HG02642 (cell line): ENCODE measurements at regions not wholly inside any gene's neighbourhood (a gene's known extent, or its start where the extent isn't known, plus 50 kb on each side); places are given as distances from the start of the nearest gene placed in this dataset.

Experiments used
- ATAC-seq: cut with Tn5 transposase; IDR thresholded peaks from one replicate; pipeline ENCODE4 v1.9.1; 2021; ENCODE audit warnings: mild to moderate bottlenecking; ENCODE audit not compliant: unreplicated experiment, poor library complexity

DNA sequence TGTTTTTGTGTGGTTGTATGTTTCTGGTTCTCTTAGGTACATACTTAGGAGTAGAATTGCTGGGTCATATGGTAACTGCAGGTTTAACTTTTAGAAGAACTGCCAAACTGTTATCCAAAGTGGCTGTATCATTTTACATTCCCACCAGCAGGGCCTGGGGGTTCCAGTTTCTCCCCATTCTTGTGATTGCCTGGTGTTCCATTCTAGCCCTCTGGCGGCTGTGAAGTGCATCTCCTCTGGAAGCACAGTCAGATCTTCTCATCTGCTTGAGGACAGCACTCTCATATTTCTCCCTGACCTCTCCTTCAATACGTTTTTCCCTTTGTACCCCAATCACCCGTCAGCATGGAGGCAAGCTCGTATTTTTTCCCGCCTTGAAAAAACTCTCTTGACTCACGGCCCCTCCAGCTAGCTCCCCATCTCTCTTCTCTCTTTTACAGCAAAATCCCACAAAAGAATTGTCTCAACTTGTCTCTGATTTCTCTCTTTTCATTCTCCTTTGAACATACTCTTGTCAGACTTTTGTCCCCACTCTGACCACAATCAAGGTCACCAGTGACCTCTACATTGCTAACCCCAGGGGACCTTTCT lies 56.8 kb upstream of the THY1 start:
- ATAC-seq, result no peak

- no peak for ATAC-seq
Measured at GRCh38 chr11:119478711-119479285, 55.8 kb upstream of the THY1 start.

DNA sequence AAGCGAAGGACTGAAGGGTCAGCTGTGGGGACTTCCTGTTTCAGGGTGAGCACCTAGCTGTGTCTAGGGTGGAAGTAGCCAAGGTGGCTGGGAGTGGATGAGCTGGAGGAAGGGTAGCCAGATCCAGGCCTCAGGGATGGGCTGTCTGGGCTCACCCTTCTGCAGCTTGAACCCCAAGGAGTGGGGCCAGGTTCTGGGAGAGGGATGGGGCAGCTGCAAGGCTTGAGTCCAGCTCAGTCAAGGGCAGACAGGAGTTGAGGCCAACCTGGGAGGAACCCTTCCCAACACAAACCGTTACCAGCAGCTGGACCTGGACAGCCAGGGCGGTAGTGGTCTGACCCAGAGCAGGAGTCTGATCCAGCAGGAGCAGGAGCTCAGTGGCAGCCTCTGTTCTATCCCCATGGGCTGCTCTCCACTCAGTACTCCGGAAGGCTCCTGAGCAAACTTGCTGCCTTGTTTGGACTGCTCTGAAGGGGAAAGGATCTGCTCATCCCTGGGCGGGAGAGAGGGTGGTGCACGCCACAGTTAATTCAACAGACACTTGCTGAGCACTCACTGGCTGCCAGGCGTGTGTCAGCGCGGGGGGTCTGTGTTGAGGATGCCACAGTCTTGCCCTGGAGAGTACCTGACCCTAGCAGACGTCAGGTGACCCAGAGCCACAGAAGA lies 53.8 kb upstream of the THY1 start:
- ATAC-seq, result no peak

GRCh38 chr11:119476038-119476437 lies 53.1 kb upstream of the THY1 start:
- ATAC-seq, result no peak

GRCh38 chr11:119474682-119475596 lies 52.0 kb upstream of the THY1 start:
- ATAC-seq, result no peak

DNA sequence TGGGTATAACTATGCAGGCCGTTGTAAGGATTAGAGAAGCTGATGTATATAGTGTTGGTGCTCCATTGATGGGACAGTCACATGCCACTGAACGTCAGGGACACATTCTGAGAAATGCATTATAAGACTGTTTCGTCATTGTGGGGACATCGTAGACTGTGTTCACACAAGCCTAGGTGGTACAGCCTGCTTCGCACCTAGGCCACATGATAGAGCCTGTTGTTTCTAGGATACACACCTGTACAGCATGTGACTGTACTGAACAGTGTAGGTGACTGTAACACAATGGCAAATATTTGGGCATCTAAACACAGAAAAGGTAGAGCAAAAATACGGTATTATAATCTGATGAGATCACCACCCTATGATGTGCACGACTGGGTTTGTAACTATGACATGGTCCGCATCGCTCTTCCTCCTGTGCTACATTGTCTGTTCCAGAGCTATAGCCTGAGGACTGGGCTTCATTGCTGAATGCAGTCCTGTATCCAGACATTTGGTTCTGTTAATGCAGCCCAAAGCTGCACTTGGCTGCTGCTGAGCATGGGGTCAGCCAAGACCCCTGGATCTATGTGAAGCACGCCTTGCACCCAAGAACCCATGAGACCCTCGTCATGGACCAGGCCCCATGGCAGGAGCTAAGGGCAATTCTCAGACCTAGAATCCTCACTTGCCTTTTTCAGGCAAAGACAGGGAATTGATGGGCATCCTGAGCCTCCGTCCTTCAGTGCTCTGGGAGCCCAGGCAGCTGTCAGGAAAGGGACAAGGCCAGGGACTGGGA lies 51.1 kb upstream of the THY1 start:
- ATAC-seq, result no peak

DNA sequence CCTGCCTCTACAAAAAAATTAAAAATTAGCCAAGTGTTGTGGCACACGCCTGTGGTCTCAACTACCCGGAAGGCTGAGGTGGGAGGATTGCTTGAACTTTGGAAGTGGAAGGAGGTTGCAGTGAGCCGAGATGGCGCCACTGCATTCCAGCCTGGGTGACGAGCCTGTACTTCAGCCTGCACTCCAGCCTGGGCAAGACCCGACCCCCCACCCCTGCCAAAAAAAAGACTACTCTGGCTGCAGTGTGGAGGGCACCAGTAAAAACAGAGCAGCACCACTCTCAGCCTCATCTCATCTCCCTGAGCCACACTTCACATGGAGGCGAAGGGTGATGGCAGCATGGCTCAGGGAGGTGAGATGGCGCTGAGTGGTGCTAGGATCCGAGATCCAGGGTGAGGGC lies 50.3 kb upstream of the THY1 start:
- no peak for ATAC-seq

DNA sequence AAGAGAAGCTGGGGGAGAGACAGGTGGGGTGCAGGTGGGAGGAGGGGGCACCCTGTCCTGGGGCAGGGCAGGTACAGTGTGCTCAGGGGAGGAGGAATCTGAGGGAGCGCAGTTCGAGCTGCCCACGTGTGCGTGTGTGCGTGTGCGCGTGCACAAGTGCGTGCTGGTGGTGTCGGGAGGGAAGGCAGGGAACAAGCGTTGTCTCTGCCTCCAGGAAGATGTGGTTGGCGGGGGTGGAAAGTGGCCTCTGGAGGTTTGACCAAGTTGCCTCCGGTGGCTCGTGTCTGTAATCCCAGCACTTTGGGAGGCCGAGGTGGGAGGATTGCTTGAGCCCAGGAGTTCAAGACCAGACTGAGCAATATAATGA lies 49.9 kb upstream of the THY1 start:
- no peak for ATAC-seq
